ENCODE measurements at regions not wholly inside any gene's neighbourhood (a gene's known extent, or its start where the extent isn't known, plus 50 kb on each side); places are given as distances from the start of the nearest gene placed in this dataset.
"Not testable (repeated sequence)": the region's sequence is repeated elsewhere in the genome, so short reads cannot be mapped to it uniquely, and the experiment has no call there.

GRCh38 chr16:29111421-29111820 is 126.6 kb downstream of the LAT start:
- H3K4me3 ChIP-seq (ENCODE audit: low read depth, low read length) = no peak overlapping the region
- no peak for DNase-seq (ENCODE audit: low read depth)
- no peak for TF ChIP-seq CTCF (IDR thresholded peaks at IDR 0.05; ENCODE audit: low read depth, low read length)
- TF ChIP-seq, protein P1, sequence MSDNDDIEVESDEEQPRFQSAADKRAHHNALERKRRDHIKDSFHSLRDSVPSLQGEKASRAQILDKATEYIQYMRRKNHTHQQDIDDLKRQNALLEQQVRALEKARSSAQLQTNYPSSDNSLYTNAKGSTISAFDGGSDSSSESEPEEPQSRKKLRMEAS (IDR thresholded peaks at IDR 0.05; ENCODE audit: low read depth, low read length) = no peak
- no peak for TF ChIP-seq MYC (IDR thresholded peaks at IDR 0.05; ENCODE audit: low read depth, low read length)
- TF ChIP-seq POLR2A (IDR thresholded peaks at IDR 0.05; ENCODE audit: extremely low read depth, insufficient read length) = no peak

DNA sequence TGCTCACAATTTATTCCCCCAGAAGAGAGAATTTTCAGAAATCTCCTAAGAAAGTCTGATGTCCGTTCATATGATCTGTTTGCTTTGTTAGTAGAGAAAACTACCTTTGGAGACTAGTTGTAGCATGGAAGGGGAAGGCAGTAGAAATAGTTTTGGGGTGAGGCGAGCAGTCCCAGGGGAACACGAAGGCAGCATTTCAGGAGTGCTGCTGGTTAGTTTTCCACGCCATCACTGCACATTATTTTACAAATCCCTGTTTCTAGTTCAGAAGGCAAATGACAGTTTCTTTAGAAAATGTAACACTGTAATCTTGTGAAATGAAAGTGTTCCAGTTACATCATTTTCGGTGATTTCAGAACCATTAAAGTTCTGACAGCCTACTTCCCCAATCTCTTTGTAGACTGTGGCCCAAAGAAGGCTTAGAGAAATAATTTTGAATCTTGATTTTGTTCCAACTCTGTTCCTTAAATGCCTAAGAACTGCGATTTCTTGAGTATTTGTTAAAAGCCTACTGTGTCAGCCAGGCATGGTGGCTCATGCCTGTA is 123.8 kb downstream of the LAT start:
- not testable (repeated sequence) for H3K4me3 ChIP-seq (ENCODE audit: low read depth, low read length); DNase-seq (ENCODE audit: low read depth)

DNA sequence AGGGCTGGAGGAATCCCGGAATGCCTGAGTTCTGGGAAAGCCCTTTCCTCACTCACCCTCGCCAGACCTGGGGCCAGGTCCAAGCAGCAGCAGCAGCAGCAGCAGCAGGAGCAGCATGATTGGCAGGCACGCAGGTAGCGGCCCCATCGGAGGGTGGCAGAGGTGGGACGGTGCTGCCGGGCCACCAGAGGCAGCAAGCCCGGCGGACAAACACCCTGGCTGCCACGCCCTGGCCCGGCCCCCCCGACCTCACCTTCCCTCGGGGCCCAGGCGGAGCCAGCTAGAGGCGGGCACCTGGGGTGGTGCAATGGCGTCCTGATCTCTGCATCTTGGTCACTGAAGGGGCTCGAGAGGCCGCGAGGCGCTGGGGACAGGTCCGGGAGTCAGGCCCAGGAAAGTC is 122.4 kb downstream of the LAT start:
- H3K4me3 ChIP-seq (ENCODE audit: low read depth, low read length) = no peak overlapping the region
- TF ChIP-seq, protein P1 (IDR thresholded peaks at IDR 0.05; ENCODE audit: low read depth, low read length) = no peak
- TF ChIP-seq CTCF (IDR thresholded peaks at IDR 0.05; ENCODE audit: low read depth, low read length) = no peak
- no peak for TF ChIP-seq POLR2A (IDR thresholded peaks at IDR 0.05; ENCODE audit: extremely low read depth, insufficient read length)
- no peak for TF ChIP-seq MYC (IDR thresholded peaks at IDR 0.05; ENCODE audit: low read depth, low read length)
- DNase-seq (ENCODE audit: low read depth) = no peak

- DNase-seq (ENCODE audit: low read depth); H3K4me3 ChIP-seq (ENCODE audit: low read depth, low read length): not testable (repeated sequence)
Observed at GRCh38 chr16:29106259-29106908, 121.5 kb downstream of the LAT start.

GRCh38 chr16:29104600-29104999 is 119.7 kb downstream of the LAT start:
- H3K4me3 ChIP-seq (ENCODE audit: low read depth, low read length) = not testable (repeated sequence)
- peak; percentile 58 for DNase-seq (ENCODE audit: low read depth)

DNA sequence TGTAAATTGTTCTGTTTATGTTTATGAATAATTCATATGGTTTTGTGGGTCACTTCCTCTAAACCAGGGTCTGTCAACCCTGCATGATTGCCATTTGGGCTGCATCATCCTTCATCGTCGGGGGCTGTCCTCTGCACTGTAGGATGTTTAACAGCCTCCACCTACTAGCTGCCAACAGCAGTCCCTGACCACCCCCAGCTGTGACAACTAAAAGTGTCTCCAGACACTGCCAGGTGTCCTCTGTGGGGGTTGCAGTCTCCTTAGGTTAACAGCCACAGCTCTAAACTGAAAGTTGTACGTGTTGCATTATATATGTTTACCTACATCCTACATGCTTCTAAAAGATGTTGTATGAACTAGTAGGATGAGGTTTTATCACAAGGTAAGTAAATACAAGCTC is 113.1 kb downstream of the LAT start:
- DNase-seq (ENCODE audit: low read depth); H3K4me3 ChIP-seq (ENCODE audit: low read depth, low read length): not testable (repeated sequence)

DNA sequence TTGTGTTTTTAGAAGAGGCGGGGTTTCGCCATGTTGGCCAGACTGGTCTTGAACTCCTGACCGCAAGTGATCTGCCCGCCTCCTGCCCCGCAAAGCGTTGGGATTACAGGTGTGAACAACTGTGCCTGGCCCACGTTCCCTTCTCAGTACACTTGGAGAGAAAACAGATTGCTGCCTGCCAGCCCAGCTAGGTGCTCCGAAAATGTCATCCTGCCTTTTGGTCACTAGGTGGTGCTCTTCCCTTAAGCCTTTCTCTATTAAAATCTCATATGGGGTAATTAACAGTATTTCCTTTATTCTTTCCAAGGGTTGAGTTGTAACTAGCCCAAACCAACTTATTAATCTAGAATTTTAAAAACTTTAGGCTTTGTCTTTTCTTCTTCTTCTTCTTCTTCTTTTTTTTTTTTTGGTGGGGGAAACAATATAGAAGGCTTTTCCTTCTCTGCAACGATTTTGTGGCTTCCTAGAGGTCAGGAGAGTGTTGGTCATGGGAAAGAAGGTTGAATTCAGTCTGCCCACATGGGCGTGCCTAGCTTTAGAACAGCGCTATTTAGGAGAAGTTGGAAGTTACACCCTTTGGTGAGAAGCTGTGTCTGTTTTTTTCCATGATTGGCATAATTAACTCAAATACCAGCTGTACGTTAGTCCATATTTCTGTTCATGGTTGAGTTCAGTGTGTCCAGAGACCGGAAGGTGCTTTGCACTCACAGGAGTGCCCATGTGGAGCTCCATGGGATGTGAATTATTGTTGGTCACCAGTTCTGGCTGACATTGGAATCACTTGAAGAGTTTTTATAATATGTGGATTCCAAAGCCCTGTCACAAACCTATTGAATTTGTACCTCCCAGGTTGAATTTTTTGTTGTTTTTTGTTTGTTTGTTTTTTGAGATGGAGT is 110.1 kb downstream of the LAT start:
- DNase-seq (ENCODE audit: low read depth); H3K4me3 ChIP-seq (ENCODE audit: low read depth, low read length): not testable (repeated sequence)

DNA sequence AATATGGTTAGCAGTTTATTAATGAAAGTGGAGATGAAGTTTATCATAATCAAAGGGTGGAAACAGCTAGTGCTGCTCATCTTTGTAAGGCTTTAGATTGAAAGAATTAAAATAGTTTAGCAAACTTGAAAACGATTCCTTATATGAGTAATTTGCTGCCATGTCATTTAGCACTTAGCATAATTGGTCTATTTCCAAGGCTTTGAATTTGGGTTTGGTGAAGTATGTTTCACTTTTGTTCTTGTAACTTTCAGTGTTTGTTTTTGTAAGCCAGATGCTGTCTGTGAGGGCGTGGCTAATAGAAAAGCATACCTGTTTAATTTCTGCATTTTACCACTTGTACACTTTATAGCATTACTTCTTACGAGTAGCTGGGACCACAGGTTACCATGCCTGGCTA is 109.5 kb downstream of the LAT start:
- DNase-seq (ENCODE audit: low read depth); H3K4me3 ChIP-seq (ENCODE audit: low read depth, low read length): not testable (repeated sequence)

GRCh38 chr16:29089679-29090078 is 104.8 kb downstream of the LAT start:
- not testable (repeated sequence) for H3K4me3 ChIP-seq (ENCODE audit: low read depth, low read length); DNase-seq (ENCODE audit: low read depth)

DNA sequence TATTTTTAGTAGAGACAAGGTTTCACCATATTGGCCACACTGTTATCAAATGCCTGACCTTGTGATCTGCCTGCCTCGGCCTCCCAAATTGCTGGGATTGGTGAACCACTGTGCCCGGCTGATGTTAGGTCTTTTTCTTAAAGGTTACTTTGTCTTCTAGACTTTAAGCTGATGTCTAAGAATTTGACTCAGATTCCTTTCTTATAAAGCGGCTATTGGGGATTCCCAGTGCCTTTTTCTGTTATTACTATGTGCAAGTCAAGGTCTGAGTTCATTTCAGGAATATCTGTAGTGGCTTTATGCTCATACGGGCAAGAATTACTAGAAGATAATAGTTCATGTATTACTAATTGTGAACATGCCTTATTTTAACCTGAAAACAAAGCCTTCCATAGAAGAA is 102.8 kb downstream of the LAT start:
- not testable (repeated sequence) for DNase-seq (ENCODE audit: low read depth); H3K4me3 ChIP-seq (ENCODE audit: low read depth, low read length)

- H3K4me3 ChIP-seq (ENCODE audit: low read depth, low read length); DNase-seq (ENCODE audit: low read depth): not testable (repeated sequence)
Observed at GRCh38 chr16:29081829-29082639, 97.2 kb downstream of the LAT start.
